Right lung (tissue), 2 donors: ENCODE measurements at regions not wholly inside any gene's neighbourhood (a gene's known extent, or its start where the extent isn't known, plus 50 kb on each side); places are given as distances from the start of the nearest gene placed in this dataset.
"Not testable (repeated sequence)": the region's sequence is repeated elsewhere in the genome, so short reads cannot be mapped to it uniquely, and the experiment has no call there.

ENCODE experiments used
- DNase-seq, 2 donors: peaks; one replicate each; pipeline ENCODE4 v3.0.0-alpha.2; 2013

DNA sequence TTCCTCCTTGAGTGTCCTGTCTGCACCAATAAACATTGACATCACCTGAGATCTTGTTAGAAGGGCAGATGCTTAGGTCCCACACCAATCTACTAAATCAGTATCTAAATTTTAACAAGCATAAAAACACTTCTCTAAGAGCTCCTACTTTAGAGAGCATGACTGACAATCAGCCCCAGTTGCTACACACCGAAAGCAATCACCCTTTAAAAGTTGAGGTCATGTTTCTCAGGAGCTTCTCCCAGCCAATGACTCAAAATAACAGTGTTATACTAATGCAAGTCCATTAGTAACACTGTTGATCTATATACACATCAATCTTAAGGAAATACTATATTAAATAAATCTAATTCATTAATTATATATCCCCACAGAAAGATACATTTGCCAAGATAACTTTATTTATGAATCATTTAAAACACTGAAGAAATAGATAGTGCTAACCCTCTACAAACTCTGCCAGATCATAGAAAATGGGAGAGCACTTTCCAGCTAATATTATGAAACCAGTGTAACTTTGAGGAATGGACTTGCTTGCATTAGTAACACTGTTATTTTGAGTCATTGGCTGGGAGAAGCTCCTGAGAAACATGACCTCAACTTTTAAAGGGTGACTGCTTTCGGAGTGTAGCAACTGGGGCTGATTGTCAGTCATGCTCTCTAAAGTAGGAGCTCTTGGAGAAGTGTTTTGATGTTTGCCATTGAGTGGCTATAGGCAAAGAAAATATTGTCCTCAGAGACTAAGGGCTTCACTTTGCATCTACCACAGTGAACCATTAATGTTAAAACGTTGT is 109.8 kb upstream of the HDX start:
- DNase-seq = no peak

DNA sequence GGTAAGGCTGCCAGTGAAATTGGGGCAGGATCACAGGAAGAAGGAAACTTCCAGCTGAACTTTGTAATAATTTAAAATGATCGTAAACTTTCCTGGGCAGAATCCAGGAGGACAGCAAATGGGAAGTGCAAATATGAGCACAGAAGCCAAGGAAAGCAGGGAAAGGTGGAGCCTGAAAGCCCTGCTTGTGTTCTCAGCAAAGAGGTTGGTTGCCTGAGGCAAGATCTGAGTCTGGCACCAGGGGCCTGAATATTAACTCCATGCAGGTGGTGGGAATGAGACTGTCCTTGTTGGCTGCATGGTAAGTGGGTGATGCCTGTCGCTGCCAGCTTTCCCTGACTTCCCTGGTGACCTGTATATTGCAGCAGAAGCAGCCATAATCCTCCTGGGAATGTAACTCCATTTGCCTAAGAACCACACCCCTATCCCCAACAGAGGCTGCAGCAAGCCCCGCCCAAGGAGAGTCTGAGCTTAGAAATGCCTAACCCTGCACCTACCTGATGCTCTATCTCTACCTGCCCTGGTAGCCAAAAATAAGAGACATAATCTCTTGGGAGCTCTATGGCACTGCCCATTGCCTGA is 132.0 kb upstream of the HDX start:
- DNase-seq = no peak

DNA sequence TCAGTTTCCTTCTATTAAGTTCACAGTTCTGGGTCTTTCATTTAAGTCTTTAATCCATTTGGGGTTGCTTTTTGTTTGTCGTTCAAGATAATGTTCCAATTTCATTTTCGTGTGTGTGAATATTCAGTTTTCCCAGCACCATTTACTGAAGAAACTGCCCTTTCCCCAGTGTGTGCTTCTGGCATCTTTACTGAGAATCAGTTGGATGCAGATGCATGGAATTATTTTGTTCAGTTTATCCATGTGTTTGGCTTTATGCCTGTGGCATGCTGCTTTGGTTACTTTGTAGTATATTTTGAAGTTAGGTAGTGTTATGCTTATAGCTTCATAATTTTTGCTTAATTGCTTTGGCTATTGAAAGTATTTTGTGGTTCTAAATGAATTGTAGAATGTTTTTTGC is 163.8 kb upstream of the HDX start:
- no peak for DNase-seq

DNA sequence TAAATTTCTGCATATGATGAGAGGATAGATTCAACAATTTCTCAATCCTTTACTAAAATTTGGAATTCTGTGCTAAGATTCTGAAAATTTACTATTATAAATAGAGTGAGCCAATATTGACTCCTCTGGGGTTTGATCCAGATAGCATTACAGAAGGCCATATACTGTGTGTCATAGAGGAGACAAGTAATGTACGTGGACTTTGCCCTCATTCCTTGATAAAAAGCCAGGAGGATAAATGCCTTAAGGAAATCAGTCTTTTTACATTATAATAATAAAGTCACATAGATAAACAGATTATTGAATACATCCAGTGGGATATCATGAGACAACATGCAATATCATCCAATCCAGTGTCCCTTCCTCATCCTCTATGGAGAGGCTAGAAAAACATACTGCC is 188.0 kb upstream of the HDX start:
- DNase-seq = no peak

DNA sequence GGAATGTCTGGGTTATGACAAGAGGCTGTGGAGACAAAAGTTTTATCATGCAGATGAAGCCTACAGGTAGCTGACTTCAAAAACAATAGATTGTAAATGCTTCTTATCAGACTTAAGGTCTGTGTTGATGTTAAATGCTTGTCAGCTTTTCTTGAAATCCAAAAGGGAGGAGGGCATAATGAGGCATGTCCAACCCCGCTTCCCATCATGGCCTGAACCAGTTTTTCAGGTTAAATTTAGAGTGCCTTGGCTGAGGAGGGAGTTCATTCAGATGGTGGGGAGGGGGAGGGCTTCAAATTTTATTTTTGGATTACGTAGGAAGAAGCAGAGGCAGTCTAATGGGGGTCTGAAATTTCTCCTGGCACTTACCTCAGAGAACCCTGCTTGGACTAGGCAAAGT is 207.7 kb upstream of the HDX start:
- DNase-seq = peak in 1 of 2 donors; percentile 6

DNA sequence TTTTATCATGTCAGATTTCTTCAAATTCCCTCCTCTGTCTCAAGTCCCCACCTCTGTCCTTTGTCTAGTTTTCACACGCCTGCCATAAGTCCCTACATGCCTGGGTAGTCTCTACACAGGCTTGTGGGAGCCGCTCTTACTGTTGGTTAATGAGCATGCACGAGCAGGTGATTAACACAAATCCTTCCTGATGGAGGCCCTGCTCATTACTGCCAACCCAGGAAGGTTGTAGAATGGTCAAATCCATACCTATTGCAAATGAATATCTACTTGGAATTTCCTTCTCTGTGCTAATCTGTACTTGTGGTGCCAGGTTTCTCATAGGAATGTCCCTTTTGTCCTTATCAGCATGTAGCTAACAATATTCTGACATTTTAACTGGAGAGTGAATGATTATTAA is 208.4 kb upstream of the HDX start:
- no peak for DNase-seq

DNA sequence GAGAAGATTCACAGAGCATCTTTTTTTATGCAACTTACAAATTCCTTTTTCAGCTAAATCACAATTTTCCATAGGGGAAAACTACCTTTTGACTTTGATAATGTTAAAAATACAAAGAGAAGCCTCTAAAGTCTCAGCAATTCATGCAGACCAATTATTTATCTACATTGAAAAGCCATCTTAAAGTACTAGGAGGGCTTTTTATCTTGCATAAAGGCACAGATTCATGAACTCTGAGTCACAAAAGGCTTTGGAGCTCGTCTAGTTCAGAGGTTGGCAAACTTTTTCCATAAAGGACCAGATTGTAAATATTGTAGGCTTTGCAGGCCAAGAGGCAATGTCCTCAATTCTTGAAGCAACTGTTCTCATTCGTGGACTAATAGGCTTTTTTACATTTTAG is 210.4 kb upstream of the HDX start:
- no peak for DNase-seq

DNA sequence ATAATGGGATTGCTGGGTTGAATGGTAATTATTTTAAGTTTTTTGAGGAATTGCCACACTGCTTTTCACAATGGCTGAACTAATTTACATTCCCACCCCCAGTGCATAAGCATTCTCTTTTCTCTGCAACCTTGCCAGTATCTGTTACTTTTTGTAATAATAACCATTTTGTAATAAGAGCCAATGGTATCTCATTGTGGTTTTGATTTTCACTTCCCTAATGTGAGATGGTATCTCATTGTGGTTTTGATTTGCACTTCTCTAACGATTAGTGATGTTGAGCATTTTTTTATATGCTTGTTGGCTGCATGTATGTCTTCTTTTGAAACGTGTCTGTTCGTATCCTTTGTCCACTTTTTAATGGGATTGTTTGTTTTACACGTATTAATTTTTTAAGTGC is 213.1 kb upstream of the HDX start:
- no peak for DNase-seq

DNA sequence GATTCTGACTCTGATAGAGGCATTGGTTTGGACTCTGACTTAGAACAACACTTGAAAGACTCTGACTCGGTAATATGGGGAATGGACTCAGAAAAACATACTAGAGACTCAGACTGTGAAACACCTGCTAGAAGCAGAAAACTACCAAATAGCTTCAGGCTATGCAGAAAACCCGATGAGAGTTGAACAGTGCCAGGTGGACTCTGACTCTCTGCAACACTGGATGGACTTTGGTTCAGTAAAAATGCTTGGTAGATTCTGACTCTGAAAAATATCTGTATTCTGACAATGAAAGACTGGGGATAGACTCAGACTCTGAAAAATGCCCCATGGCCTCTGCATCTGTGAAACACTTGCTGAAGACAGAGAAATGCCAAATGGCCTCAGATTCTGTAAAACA is 215.1 kb upstream of the HDX start:
- no peak for DNase-seq

DNA sequence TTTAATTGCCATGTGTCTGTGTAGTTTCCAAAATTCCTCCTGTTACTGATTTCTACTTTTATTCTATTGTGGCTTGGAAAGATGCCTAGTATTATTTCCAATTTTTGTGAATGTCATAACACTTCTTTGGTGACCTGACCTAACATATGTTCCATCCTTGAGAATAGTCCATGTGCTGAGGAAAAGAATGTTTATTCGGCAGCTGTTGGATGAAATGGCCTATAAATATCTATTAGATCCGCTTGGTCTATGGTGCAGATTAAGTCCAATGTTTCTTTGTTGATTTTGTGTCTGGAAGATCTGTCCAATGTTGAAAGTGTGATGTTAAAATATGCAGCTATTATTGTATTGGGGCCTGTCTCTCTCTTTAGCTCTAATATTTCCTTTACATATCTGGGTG is 219.2 kb upstream of the HDX start:
- DNase-seq = no peak

DNA sequence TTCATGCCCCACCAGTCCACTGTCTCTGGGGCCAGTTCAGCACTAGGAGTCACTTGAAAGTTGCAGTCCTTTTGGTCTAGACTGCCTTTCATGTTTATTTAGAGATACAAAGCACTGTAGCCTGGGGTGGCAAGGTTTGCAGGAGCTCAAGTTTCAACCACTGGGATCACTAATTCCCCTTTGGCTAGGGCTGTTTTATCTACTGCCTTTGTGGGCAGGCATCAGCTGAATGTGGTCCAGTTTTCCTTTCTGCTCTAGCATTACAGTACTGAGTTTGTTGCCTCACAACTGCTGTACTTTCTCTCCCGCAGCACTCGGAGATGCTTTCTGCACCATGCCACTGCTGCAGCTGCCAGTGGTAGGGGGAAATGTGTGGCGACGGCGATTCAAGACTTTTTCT is 222.3 kb upstream of the HDX start:
- no peak for DNase-seq

DNA sequence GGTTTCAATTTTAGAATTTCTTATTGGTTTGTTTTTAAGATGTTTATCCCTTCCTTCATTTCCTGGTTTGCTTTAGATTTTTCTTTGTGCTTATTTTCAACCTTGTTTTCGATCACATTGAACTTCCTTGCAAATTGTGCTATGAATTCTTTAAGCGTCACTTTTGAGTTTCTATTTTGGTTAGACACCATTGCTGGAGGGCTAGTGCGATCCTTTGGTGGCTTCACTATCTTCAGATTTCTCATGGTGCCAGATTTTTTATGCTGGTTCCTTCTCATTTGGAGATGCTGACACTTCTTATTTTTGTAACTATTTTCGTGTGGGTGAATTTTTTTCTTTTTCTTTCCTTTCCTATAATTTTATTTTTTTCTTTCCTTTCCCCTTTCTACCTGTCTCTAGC is 227.2 kb upstream of the HDX start:
- DNase-seq = no peak

DNA sequence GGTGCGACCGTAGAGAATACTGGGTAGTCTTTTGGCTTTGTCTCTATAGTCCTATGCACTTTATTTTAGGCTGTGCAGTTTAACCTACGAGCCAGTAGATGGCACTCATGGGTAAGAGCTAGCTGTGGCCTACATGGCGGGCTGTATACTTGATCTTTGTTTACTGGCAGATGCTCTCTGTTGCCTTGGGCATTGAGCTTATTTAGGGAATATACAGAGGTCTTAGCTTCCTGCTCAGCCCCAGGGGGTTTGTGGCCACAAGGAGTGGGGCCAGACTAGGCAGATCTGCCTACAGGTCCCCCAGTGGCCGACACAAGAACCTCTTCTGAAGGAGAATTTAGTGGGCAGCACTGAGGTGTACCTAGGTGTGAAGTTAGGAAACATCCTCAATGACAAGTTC is 227.6 kb upstream of the HDX start:
- peak in 1 of 2 donors; percentile 13 for DNase-seq

DNA sequence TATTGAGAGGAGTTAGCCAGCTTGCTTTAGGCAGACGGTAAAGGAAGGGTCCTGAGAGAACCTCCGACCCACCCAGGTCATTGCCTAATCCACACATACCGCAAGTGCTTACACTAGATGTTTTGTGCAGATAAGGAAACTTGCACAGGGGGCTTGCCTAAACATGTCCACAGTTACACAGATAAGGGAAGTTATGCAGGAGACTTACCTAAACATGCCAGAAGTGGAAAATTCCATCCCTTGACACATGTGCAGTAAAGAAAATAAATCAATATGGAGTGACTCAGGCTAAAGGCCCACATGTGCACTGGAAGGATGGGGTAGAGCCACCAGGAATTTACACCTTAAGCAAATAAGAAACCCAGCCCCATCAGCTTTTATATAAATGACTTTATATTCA is 232.8 kb upstream of the HDX start:
- DNase-seq = no peak

DNA sequence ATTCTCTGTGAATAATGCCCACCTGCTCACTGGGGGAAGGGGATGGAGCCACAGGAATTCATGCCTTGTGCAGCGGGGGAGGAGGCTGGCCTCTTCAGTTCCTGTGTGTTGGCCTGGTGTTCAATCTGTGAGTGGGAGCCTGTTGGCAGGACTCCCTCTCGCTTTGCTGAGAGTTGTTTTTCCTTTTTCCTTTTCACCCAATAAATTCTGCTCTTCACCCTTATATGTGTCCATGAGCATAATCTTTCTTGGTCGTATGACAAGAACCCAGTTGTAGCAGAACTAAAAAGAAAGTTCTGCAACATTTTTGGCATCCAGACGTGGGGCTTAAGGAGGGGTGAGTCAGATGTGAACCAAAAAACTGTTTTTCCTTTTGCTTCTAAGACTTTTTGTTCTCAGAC is 235.2 kb upstream of the HDX start:
- peak in 1 of 2 donors; percentile 3 for DNase-seq

DNA sequence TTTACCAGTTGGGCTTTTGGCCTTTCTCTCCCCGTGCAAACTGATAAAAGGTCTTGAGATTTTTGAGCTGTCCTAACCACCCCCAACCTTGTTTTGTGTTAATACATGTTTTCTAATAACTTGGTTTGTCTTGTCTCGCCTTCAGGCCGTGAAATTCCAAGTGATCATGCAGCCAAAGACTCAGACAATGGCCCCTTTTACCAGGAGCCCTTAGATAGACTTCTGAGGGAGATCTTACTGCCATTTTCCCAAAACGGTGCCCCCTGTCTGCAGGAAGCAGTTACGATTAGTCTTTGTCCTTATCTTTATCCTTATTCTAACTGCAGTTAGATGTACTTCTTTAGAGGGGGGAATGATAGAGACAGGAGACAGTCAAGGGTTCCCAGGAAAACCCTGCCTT is 245.3 kb upstream of the HDX start:
- DNase-seq = no peak

DNA sequence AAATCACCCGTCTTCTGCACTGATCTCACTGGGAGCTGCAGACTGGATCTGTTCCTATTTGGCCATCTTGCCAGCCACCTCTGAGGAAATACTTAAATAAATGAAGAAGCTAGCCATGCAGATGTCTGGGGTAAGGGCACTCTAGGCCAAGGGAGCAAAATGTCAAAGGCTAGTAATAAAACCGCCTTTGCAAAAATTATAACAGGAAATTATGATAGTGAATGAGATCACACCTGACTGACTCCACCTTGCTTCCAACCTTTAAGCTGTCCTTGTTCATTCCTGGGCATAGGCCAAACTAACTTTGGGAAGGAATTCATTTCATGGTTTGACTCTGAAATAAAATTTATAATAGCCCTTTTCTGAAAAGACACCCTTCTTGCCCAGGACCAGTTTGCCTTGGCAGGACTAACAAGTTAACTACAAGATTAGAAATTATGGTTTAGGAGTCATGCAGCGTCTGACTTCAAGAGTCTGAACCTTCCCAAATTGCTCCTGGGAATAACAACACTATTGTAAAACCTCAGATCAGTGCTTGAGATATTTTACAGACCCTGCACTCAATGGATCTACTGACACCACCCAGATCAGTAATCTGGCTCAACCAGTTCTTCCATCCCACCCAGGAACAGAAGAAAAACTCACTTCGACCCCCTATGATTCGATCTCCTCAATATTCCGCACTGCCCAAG is 246.9 kb upstream of the HDX start:
- DNase-seq = no peak

DNA sequence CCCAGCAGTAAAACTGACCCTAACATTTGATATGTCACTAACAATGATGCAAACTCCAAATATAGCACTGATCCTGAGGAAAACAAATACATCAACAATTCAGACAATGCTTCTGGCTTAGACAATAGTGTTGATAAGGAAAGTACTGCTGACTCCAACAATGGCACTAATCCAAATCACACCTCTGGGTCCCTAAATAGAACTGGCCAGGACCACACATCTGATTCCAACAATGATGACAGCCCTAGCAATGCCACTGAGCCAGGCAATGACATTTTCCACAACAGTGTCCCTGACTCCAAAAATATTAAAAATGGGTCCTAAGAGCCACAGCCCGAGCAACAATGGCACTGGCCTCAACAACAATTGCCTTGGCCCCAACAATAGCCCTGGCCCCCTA is 243.1 kb upstream of the APOOL start:
- DNase-seq = no peak

DNA sequence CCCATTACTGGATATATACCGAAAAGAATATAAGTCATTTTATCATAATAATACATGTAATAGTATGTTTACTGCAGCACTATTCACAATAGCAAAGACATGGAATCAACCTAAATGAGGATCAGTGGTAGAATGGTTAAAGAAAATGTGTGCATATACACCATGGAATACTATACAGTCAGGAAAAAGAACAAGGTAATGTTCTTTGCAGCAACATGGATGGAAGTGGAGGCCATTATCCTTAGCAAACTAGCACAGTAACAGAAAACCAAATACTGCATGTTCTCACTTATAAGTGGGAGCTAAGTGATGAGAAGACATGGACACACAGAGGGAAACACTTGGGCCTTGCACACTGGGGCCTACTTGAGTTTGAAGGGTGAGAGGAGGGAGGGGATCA is 207.4 kb upstream of the APOOL start:
- DNase-seq = no peak

DNA sequence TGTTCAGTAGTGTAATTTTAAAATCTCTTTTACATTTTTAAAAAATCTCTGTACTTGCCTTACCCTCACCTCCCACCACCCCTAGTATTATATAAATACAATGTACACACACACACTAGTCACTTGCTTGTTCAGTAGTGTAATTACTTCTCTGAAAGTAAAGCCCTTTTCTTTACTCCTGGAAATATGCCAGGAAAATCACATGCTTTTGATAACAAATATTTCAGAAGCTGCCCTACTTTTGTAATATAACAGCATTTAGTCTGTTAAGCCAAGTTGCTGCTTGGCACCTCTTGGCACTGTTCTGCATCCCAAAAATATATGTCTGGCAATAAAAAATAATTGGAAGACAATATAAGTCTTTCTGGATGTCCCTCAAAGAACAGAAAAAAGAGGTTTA is 172.8 kb upstream of the APOOL start:
- DNase-seq = peak; percentile 2 to 5

DNA sequence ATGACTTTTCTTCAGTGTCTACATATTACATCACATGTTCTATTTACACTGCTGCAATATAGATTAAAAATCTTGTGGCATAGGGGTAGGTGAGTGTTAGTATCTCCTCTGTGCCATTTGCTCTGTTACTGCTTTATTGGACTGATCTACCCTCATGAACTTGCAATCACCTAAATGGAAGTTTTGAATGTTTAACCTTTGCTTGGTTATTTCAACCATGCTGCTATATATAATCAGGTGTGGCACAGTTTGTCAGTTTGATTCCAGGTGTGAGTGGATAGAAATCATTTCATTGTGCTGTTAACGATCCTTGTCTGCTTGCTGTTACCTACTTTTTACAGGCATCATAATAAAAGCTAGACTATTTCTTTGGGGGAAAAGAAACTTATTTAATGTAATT is 157.1 kb upstream of the APOOL start:
- not testable (repeated sequence) for DNase-seq

DNA sequence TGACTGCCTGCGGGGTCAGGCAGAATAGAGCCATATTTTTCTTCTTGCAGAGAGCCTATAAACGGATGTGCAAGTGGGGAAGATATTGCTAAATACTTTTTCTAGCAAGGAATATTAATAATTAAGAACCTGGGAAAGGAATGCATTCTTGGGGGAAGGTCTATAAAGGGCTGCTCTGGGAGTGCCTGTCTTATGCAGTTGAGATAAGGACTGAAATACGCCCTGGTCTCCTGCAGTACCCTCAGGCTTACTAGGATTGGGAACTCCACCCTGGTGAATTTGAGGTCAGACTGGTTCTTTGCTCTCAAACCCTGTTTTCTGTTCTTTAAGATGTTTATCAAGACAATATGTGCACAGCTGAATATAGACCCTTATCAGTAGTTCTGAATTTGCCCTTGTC is 152.5 kb upstream of the APOOL start:
- DNase-seq = not testable (repeated sequence)

DNA sequence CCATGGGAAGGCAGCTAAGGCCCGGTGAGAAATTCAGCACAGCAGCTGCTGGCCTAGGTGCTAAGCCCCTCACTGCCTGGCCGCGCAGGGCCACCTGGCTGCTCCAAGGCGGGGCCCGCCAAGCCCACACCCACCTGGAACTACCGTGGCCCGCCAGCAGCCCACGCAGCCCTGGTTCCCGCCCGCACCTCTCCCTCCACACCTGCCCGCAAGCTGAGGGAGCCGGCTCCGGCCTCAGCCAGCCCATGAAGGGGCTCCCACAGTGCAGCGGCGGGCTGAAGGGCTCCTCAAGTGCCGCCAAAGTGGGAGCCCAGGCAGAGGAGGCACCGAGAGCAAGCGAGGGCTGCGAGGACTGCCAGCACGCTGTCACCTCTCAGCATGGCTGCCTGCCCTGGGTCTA is 146.9 kb upstream of the APOOL start:
- DNase-seq = not testable (repeated sequence)
